K562 (cell line): ENCODE measurements at regions not wholly inside any gene's neighbourhood (a gene's known extent, or its start where the extent isn't known, plus 50 kb on each side); places are given as distances from the start of the nearest gene placed in this dataset.

Source experiments
- CEBPG ChIP-seq, 3 experiments: fragments of 200-800 bp in 1 of 3; sonication (Bioruptor generic) in 1 of 3; sonication (generic) in 1 of 3; formaldehyde crosslinking in 1 of 3; IDR thresholded peaks in 2 of 3; conservative IDR thresholded peaks in 1 of 3; 2 replicates each; pipeline versions ENCODE4 v1.6.1 to v1.8.0; 2016 to 2022; ENCODE audit warnings: missing compliant biosample characterization in 2 of 3, missing genetic modification characterization in 2 of 3, mild to moderate bottlenecking in 1 of 3, missing genetic modification reagents in 1 of 3
- ELF4 ChIP-seq: fragments of 450-650 bp; formaldehyde crosslinking; IDR thresholded peaks from 2 replicates; pipeline ENCODE4 v1.4.0; 2022; ENCODE audit warnings: missing genetic modification characterization
- POLR2A ChIP-seq: fragments of 450-650 bp; conservative IDR thresholded peaks from 2 replicates; pipeline ENCODE4 v1.6.1; 2016
- RFX5 ChIP-seq: IDR thresholded peaks from 2 replicates; pipeline ENCODE4 v1.6.1; 2011; ENCODE audit warnings: low read depth, mild to moderate bottlenecking, improper control_type of control experiment, low read length
- TAF7 ChIP-seq: fragments of 450-650 bp; IDR thresholded peaks from 2 replicates; pipeline ENCODE4 v1.6.1; 2016; ENCODE audit warnings: missing genetic modification characterization, missing compliant biosample characterization
- TFAM ChIP-seq: fragments of 250-450 bp; sonication (Bioruptor Pico); conservative IDR thresholded peaks from 2 replicates; pipeline ENCODE4 v1.5.0; 2021; ENCODE audit warnings: mild to moderate bottlenecking, moderate library complexity
- TF ChIP-seq, protein P1 (sequence below): sonication (generic); formaldehyde crosslinking; IDR thresholded peaks from 2 replicates; pipeline ENCODE4 v1.8.0; 2023; ENCODE audit warnings: mild to moderate bottlenecking, missing genetic modification reagents
- TF ChIP-seq, protein P2 (sequence below), 2 experiments: fragments of 450-650 bp; formaldehyde crosslinking in 1 of 2; IDR thresholded peaks; 2 replicates each; pipeline versions ENCODE4 v1.4.0 to v1.6.1; 2014 to 2020; ENCODE audit warnings: mild to moderate bottlenecking in 2 of 2, borderline replicate concordance in 1 of 2, low read depth in 1 of 2
- TF ChIP-seq, protein P3 (sequence below): IDR thresholded peaks from 2 replicates; pipeline ENCODE4 v1.6.1; 2014; ENCODE audit warnings: antibody characterized with exemption

DNA sequence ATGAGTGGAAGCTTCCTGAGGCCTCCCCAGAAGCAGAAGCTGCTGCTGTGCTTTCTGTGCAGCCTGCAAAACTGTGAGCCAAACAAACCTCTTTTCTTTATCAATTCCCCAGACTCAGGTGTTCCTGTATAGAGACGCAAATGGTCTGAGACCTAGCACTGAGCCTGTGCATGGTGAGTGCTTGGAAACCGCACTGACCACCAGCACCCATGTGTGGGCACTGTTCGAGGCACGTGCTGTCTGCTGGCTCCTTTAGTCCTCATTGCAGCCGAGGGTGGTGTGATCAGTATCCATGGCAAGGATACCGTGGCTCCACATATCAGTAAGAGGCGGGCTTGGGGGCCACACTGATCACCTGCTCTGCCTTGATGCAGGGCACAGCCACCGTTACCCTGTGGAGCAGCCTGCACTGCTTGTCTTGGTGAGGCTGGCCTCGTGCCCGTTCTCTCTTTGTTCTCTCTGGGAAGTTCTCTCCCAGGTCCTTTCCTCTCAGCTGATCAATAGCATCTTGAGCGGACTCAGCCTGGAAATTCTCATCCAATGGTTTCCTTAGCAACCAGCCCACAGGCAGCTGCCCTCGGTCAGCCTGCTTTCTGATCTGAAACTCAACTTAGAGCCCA, 101.0 kb downstream of the PLXNA1 start:
- TF ChIP-seq, protein P1, sequence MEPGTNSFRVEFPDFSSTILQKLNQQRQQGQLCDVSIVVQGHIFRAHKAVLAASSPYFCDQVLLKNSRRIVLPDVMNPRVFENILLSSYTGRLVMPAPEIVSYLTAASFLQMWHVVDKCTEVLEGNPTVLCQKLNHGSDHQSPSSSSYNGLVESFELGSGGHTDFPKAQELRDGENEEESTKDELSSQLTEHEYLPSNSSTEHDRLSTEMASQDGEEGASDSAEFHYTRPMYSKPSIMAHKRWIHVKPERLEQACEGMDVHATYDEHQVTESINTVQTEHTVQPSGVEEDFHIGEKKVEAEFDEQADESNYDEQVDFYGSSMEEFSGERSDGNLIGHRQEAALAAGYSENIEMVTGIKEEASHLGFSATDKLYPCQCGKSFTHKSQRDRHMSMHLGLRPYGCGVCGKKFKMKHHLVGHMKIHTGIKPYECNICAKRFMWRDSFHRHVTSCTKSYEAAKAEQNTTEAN (CRISPR knock-in tag): no peak
- TF ChIP-seq CEBPG (CRISPR knock-in tag; IDR thresholded peaks at IDR 0.05): no peak
- no peak for TF ChIP-seq CEBPG (tag; conservative IDR thresholded peaks at IDR 0.05 in 1 of 2, IDR thresholded peaks at IDR 0.05 in 1 of 2)
- no peak for TF ChIP-seq TFAM
- TF ChIP-seq, protein P2, sequence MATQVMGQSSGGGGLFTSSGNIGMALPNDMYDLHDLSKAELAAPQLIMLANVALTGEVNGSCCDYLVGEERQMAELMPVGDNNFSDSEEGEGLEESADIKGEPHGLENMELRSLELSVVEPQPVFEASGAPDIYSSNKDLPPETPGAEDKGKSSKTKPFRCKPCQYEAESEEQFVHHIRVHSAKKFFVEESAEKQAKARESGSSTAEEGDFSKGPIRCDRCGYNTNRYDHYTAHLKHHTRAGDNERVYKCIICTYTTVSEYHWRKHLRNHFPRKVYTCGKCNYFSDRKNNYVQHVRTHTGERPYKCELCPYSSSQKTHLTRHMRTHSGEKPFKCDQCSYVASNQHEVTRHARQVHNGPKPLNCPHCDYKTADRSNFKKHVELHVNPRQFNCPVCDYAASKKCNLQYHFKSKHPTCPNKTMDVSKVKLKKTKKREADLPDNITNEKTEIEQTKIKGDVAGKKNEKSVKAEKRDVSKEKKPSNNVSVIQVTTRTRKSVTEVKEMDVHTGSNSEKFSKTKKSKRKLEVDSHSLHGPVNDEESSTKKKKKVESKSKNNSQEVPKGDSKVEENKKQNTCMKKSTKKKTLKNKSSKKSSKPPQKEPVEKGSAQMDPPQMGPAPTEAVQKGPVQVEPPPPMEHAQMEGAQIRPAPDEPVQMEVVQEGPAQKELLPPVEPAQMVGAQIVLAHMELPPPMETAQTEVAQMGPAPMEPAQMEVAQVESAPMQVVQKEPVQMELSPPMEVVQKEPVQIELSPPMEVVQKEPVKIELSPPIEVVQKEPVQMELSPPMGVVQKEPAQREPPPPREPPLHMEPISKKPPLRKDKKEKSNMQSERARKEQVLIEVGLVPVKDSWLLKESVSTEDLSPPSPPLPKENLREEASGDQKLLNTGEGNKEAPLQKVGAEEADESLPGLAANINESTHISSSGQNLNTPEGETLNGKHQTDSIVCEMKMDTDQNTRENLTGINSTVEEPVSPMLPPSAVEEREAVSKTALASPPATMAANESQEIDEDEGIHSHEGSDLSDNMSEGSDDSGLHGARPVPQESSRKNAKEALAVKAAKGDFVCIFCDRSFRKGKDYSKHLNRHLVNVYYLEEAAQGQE (IDR thresholded peaks at IDR 0.05; ENCODE audit: borderline replicate concordance): no peak
- TF ChIP-seq, protein P2 (CRISPR knock-in tag; IDR thresholded peaks at IDR 0.05; ENCODE audit: low read depth): no peak
- no peak for TF ChIP-seq TAF7 (tag)
- TF ChIP-seq ELF4 (CRISPR knock-in tag): no peak
- TF ChIP-seq, protein P3, sequence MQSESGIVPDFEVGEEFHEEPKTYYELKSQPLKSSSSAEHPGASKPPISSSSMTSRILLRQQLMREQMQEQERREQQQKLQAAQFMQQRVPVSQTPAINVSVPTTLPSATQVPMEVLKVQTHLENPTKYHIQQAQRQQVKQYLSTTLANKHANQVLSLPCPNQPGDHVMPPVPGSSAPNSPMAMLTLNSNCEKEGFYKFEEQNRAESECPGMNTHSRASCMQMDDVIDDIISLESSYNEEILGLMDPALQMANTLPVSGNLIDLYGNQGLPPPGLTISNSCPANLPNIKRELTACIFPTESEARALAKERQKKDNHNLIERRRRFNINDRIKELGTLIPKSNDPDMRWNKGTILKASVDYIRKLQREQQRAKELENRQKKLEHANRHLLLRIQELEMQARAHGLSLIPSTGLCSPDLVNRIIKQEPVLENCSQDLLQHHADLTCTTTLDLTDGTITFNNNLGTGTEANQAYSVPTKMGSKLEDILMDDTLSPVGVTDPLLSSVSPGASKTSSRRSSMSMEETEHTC: no peak
- TF ChIP-seq RFX5: no peak
- no peak for TF ChIP-seq POLR2A
